OCI-LY3 (cell line): ENCODE measurements at regions not wholly inside any gene's neighbourhood (a gene's known extent, or its start where the extent isn't known, plus 50 kb on each side); places are given as distances from the start of the nearest gene placed in this dataset.

Experiments used
- H2AFZ ChIP-seq: fragments of 200-600, 300-600 bp; shearing (Covaris generic); 2 replicates; pipeline ENCODE4 v1.6.0; 2014; ENCODE audit warnings: antibody characterized with exemption, low read depth, low read length
- H3K27ac ChIP-seq: fragments of 200-600, 300-600 bp; sonication (generic); 2 replicates; pipeline ENCODE4 v1.5.1; 2014; ENCODE audit warnings: mild to moderate bottlenecking, low read length, moderate library complexity, mixed read lengths
- H3K27me3 ChIP-seq: fragments of 200-600, 300-600 bp; sonication (generic); 2 replicates; pipeline ENCODE4 v1.6.1; 2014; ENCODE audit warnings: low read depth, low read length, mixed read lengths
- H3K36me3 ChIP-seq: fragments of 200-600, 300-600 bp; sonication (generic); replicated peaks from 2 replicates; pipeline ENCODE3; 2014; ENCODE audit warnings: low read depth, low read length, mixed read lengths
- H3K4me1 ChIP-seq: fragments of 300-600, 200-600 bp; sonication (generic); 2 replicates; pipeline ENCODE4 v1.6.1; 2014; ENCODE audit warnings: low read length, mixed read lengths
- H3K4me2 ChIP-seq: fragments of 200-600, 300-600 bp; sonication (generic); 2 replicates; pipeline ENCODE4 v1.6.1; 2014; ENCODE audit warnings: low read length, mixed read lengths
- H3K4me3 ChIP-seq: fragments of 300-600, 200-600 bp; sonication (generic); 2 replicates; pipeline ENCODE4 v1.5.1; 2014; ENCODE audit warnings: antibody characterized with exemption, mild to moderate bottlenecking, low read length, moderate library complexity
- H3K79me2 ChIP-seq: fragments of 300-600, 200-600 bp; shearing (Covaris generic); 2 replicates; pipeline ENCODE4 v1.6.1; 2014; ENCODE audit warnings: mild to moderate bottlenecking, low read length, mixed read lengths
- H3K9ac ChIP-seq: fragments of 300-600, 200-600 bp; shearing (Covaris generic); 2 replicates; pipeline ENCODE4 v1.6.0; 2014; ENCODE audit warnings: mild to moderate bottlenecking, low read length, moderate library complexity
- H3K9me3 ChIP-seq: fragments of 200-600, 300-600 bp; shearing (Covaris generic); 2 replicates; pipeline ENCODE4 v1.6.1; 2014; ENCODE audit warnings: low read length, mixed read lengths; ENCODE audit not compliant: insufficient read depth
- H4K20me1 ChIP-seq: fragments of 200-600, 300-600 bp; sonication (generic); 2 replicates; pipeline ENCODE4 v1.6.1; 2016; ENCODE audit warnings: low read length, mixed read lengths; ENCODE audit not compliant: insufficient read depth
- CTCF ChIP-seq: fragments of 200-600, 300-600 bp; sonication (generic); IDR thresholded peaks from 2 replicates; pipeline ENCODE4 v1.5.1; 2014; ENCODE audit warnings: antibody characterized with exemption, low read length, low read depth
- EZH2phosphoT487 ChIP-seq: fragments of 200-600 bp; shearing (Covaris generic); IDR thresholded peaks from 2 replicates; pipeline ENCODE4 v1.6.1; 2018; ENCODE audit warnings: antibody characterized with exemption, mixed run types, low read depth

GRCh38 chr2:65615602-65616001 is 183.2 kb upstream of the SPRED2 start:
- Histone ChIP-seq H3K9ac (no peak overlapping the region), H4K20me1 (no peaks in the 10 kb centered on the region)

GRCh38 chr2:65613968-65614555 is 181.7 kb upstream of the SPRED2 start:
- no peak overlapping the region for H3K9ac ChIP-seq
- no peak overlapping the region for H2AFZ ChIP-seq
- no peak overlapping the region for H3K4me2 ChIP-seq
- no peaks in the 10 kb centered on the region for H3K36me3 ChIP-seq
- no peak overlapping the region for H3K27ac ChIP-seq
- H4K20me1 ChIP-seq = no peaks in the 10 kb centered on the region
- no peaks in the 10 kb centered on the region for H3K4me1 ChIP-seq
- no peak for TF ChIP-seq EZH2phosphoT487
- TF ChIP-seq CTCF = no peak
- no peaks in the 10 kb centered on the region for H3K79me2 ChIP-seq
- H3K9me3 ChIP-seq = no peaks in the 10 kb centered on the region
- H3K27me3 ChIP-seq = no peaks in the 10 kb centered on the region
- no peak overlapping the region for H3K4me3 ChIP-seq

More at GRCh38 chr2:65615602-65616001, 183.2 kb upstream of the SPRED2 start:
- H3K9me3 ChIP-seq = no peaks in the 10 kb centered on the region
- H2AFZ ChIP-seq = no peak overlapping the region
- TF ChIP-seq CTCF (no peak), EZH2phosphoT487 (no peak)
- no peak overlapping the region for H3K4me3 ChIP-seq
- H3K27ac ChIP-seq = no peak overlapping the region
- H3K4me2 ChIP-seq = no peak overlapping the region
- H3K79me2 ChIP-seq = no peaks in the 10 kb centered on the region
- no peaks in the 10 kb centered on the region; the same call in 1 of the 2 replicates for H3K27me3 ChIP-seq
- H3K36me3 ChIP-seq = no peaks in the 10 kb centered on the region
- no peaks in the 10 kb centered on the region for H3K4me1 ChIP-seq

GRCh38 chr2:65611488-65611887 is 179.1 kb upstream of the SPRED2 start:
- H3K9ac ChIP-seq = no peak overlapping the region
- TF ChIP-seq CTCF (no peak), EZH2phosphoT487 (no peak)
- H3K79me2 ChIP-seq = no peaks in the 10 kb centered on the region
- no peak overlapping the region for H3K4me3 ChIP-seq
- H3K4me1 ChIP-seq = peaks cover 13% of the 10 kb centered on the region
- no peaks in the 10 kb centered on the region for H3K36me3 ChIP-seq
- no peak overlapping the region for H3K27ac ChIP-seq
- no peak overlapping the region for H2AFZ ChIP-seq
- no peak overlapping the region for H3K4me2 ChIP-seq
- no peaks in the 10 kb centered on the region for H4K20me1 ChIP-seq
- H3K9me3 ChIP-seq = no peaks in the 10 kb centered on the region
- no peaks in the 10 kb centered on the region for H3K27me3 ChIP-seq

GRCh38 chr2:65608916-65609315 is 176.5 kb upstream of the SPRED2 start:
- no peak overlapping the region for H2AFZ ChIP-seq
- no peaks in the 10 kb centered on the region for H3K79me2 ChIP-seq
- no peaks in the 10 kb centered on the region for H3K27me3 ChIP-seq
- H3K4me1 ChIP-seq = peaks cover 36% of the 10 kb centered on the region
- TF ChIP-seq CTCF (no peak), EZH2phosphoT487 (no peak)
- no peak overlapping the region for H3K9ac ChIP-seq
- H3K36me3 ChIP-seq = no peaks in the 10 kb centered on the region
- no peaks in the 10 kb centered on the region for H3K9me3 ChIP-seq
- no peaks in the 10 kb centered on the region for H4K20me1 ChIP-seq
- H3K27ac ChIP-seq = no peak overlapping the region
- no peak overlapping the region for H3K4me3 ChIP-seq
- no peak overlapping the region for H3K4me2 ChIP-seq
